A204.1 (cell line): ENCODE measurements at regions not wholly inside any gene's neighbourhood (a gene's known extent, or its start where the extent isn't known, plus 50 kb on each side); places are given as distances from the start of the nearest gene placed in this dataset.

Experiments
- FAIRE-seq: peaks from 2 replicates; lab custom pipeline; 2012; peaks lifted over from hg19 to GRCh38; lab: Jason Lieb, UNC

DNA sequence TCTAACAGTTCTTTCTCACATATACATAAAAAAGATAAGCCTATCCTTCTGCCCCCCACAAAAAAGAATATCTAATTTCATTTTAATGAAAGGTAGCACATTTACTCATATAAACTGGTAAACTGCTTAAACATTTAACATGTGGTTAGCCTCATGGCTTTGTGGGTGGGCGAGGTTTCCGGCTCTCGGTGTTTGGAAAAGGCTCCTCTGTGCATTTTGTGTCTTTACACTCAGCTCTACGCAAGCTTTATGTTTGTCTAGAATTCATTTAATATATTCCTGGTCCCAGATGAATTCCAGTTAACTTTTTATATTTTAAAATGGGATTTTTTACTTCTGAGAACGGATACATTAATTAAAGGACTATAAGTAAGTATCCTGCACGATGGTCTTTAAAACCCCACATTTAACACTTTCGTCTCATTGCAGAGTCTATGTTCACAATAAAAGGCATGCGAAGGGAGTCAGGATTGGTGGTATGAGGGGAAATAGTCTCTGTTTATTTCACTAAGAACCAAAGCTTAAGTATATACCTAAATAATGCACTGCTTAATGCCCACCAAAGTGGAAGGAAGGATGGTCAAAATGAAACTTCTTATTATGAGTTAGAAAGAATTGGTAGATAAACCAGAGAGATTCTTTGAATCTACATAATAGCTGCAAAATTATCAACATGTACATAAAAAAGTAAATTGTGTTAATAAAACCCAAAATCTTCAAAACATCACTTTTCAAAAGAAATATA, 197.2 kb downstream of the CRPPA start:
- FAIRE-seq = no peak

- no peak for FAIRE-seq
These were observed 208.7 kb downstream of the CRPPA start for GRCh38 chr7:16212610-16213009.

DNA sequence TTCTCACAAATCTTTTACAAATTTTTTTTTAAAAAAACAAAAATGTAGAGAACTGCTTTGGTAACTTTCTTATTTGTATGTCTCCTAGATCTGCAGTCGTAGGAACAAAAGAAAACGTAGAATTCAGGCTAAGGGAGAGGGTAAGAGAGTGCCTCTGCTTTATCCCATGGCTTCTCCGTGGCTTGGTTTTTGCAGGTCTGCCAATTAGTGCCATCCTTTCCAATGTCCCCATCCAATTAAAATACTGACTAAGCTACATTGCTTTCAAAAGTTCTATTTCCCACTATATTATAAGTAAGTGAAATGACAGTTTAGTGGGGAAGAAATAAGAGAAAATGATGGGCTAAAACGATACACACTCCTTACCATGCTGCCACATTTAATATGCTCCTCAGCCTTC, 209.3 kb downstream of the CRPPA start:
- no peak for FAIRE-seq

DNA sequence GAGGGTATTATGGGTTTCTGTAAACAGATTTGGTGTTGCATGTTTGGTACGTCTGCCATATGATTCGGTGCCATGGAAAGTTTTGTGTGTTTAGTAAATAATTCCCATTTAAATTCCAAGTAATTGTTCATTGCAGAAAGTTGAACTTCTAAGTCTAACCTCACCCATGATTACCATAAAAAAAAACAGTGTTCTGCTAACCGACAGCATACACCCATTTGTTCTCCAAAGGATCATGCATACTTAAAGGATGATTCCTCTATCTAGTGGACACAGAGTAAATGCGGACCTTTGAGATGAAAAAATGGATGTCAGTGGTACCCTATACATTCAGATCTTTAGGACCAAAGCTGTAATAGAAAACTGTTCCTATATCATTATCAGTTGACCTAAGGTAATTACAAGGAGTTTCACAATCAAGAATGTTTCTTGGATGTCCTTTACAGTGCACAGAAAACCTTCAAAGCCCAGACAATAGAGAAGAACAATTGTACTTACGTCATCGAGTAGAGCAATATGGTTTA, 209.9 kb downstream of the CRPPA start:
- no peak for FAIRE-seq

DNA sequence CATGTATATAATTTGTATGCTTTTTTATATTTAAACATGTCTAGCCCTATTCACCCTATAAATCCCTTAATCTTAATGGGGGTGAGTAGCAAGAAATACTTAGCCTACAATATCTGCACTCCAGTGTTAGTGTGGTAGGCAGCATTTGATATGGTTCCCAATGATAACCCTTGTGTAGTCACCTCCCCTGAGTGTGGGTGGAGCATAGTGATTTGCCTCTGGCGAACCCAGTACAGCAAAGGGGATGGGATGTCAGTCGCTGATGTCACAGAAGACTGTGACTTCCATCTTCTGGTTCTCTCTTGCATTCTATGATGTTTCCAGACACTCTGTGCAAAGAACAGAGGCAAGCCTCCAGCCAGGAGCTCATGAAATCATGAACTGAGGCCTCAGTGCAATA, 211.2 kb downstream of the CRPPA start:
- no peak for FAIRE-seq

- no peak for FAIRE-seq
These were observed 214.0 kb downstream of the CRPPA start for GRCh38 chr7:16207321-16207720.

DNA sequence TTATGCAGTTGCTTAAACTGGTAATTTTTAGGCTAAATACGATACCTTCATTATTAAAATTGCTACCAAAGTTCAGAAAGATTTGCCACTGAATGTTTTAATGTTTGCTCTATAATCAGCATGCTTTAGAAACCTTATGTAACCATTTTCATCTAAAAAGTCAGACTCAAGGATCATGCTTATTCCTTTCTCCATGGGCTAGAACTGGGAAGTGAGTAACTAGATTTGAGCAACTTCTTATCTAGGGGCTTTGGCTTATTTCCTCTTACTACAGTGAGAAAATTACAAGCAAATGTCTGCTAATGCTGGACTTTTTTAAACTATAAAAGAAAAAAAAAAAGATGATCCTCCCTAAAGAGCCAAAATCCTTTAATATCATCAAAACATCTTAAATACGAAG, 215.9 kb downstream of the CRPPA start:
- FAIRE-seq = no peak

DNA sequence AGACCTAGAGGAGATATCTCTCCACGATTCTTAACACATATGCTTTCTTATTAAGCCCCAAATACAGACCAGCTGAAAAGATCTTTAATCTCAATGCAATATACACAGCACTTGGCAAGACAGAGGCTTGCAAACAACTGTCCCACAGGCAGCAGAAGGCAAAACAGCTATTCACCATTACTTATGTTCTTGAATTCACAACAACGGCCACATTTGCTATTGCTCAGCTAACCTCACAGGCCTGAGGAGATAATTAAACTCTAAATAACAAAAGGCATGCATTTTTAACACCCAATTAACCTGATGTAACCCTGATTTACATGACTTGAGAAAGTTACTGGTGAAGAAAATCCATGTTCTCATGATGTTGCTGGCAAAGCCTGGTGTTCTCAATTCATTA, 216.4 kb downstream of the CRPPA start:
- no peak for FAIRE-seq

DNA sequence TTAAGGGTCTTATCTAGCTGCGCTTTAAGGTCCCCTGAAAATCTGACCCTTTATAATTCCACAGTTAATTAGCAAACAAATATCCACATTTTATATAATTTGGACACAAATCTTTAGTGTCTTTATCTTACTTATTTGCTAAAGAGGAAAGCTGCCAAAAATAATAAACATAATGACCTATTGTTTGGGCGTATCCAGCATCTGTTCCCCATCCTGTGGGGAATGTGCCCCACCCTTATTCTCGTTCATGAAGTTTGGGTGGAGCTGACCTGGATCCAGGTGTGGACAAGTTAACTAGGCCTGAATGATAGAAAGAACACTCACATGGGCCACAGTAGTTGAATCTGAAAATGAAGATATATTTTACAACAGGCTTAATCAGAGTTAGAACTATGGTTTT, 218.3 kb downstream of the CRPPA start:
- FAIRE-seq = no peak

DNA sequence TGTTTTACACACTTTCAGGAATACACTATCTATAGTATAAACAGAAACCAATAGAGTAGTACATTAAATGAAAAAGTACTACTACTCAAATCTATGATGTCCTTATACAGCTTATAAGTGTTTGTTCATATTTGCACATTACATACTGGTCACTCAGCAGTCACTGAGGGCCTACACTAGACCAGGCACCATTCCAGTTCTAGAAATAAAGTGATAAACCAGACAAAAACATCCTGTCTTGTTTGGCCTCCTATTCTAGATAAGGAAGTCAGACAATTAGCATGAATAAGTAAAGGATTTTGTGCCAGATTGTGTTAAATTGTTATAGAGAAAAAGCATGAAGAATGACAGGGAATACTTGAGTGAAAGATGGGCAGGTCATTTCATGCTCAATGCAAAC, 219.0 kb downstream of the CRPPA start:
- FAIRE-seq = no peak

DNA sequence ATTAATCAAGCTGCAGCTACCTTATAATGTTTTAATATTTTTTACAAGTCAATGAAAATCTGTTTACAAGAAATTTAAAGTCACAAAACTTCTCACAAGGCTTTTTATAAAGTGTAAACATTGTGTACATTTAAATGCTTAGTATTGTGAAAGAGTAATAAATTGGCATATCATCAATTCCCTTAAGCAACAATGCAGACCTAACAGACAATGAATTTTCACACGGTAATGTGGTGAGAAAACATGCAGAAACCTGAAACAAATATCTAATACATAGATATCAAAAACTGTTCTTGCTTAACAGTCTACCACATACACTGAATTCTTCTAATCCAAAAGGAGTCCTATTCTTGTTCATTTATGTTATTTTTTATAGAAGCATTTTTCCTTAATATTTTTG, 220.7 kb downstream of the CRPPA start:
- no peak for FAIRE-seq

- no peak for FAIRE-seq
These were observed 227.7 kb downstream of the CRPPA start for GRCh38 chr7:16193631-16194030.

GRCh38 chr7:16189026-16189715, 232.2 kb downstream of the CRPPA start:
- FAIRE-seq = no peak

- FAIRE-seq = no peak
These were observed 234.2 kb downstream of the CRPPA start for GRCh38 chr7:16187131-16187530.

GRCh38 chr7:16178585-16178984, 242.8 kb downstream of the CRPPA start:
- no peak for FAIRE-seq

- no peak for FAIRE-seq
These were observed 243.2 kb downstream of the CRPPA start for GRCh38 chr7:16178092-16178491.

DNA sequence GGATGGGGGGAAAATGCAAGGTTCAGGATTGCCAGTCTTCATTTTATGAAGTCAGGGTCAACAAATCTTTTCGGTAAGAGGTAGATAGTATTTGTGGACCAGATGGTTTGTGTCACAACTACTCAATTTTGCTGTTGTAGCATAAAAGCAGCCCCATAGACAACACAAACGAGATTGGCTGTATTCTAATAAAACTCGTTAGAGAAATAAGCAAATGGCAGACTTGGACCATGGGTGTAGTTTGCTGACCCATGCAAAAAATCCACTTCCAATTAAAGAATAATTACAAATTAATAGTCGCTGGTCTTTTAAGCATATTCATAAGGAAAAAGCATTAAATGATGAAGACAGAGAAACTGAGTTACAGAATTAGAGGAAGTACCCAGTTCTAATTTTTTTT, 247.1 kb downstream of the CRPPA start:
- no peak for FAIRE-seq

- FAIRE-seq = no peak
These were observed 249.0 kb downstream of the CRPPA start for GRCh38 chr7:16172366-16172765.

DNA sequence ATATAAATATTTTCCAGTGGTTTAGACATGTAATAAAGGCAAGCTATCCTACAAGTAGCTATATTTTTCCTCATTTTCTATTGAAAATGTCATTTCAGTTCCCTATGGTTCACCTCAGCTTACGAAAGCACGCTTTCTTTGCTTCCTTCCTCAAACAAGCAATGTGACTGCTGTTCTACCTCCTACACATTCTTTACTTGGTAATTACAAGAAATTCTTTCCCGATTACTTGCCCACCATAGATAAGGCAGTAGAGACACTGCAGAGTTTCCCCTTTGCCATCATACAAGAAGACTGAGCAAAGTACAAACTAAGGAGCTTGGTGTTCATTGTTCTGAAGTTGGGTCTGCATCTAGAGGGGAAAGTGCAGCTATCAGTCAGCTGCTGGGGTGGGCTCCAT, 249.4 kb downstream of the CRPPA start:
- no peak for FAIRE-seq

DNA sequence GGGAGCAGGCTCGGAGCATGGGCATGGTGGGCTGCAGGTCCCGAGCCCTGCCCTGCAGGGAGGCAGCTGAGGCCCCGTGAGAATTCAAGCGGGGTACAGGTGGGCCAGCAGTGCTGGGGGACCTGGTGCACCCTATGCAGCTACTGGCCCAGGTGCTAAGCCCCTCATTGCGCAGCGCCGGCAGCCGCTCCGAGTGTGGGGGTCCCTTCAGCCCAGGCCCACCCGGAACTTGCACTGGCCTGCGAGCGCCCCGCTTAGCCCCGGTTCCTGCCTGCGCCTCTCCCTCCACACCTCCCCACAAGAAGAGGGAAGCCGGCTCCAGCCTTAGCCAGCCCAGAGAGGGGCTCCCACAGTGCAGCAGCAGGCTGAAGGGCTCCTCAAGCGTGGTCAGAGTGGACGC, 250.7 kb downstream of the CRPPA start:
- no peak for FAIRE-seq

DNA sequence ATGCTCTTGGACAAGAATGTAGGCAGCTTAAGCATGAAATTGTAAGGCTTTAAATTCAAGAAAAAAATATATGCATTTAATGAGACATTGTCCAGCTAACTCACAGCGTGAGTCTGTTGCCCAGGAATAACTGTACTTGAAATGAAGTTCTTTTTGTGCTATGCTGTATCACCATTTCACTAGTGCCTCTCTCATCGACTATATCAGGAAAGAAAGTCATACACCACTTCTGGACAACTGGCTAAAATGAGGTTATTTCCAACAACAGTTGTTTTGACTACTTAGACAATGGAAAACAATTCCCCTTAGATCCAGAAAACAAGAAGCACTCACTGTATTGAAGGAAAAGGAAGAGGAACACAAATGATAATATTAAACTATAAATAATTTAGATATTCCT, 251.8 kb downstream of the CRPPA start:
- no peak for FAIRE-seq

GRCh38 chr7:16167526-16167925, 253.8 kb downstream of the CRPPA start:
- no peak for FAIRE-seq

DNA sequence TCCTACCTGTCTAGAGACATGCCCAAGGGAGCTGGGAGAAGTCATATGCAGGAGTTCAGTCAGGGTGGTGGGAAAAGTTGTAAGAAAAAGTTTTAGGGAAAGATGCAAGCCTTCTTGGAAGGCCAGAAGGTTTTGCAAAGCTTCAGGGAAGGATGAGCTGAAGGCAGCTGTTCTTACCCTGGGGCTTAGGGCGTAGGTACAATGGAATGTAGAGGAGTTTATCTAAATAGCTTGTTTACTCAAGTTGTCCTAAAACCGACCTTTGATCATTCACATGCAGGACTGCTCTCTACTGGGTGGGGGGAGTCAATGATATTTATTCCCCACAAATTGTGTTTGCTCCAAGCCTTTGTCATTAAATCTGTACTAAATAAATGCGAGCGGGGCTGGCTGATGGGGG, 277.0 kb downstream of the CRPPA start:
- no peak for FAIRE-seq

GRCh38 chr7:16137944-16138343, 283.4 kb downstream of the CRPPA start:
- no peak for FAIRE-seq
